Central memory CD8-positive, alpha-beta T cell (primary cell): ENCODE measurements at regions not wholly inside any gene's neighbourhood (a gene's known extent, or its start where the extent isn't known, plus 50 kb on each side); places are given as distances from the start of the nearest gene placed in this dataset.

Experiments
- ATAC-seq: fragments of 150-1000 bp; cut with Tn5 transposase; replicated peaks from 2 replicates; pipeline ENCODE4 v1.10.0; 2022; ENCODE audit warnings: mild to moderate bottlenecking, moderate FRiP score, moderate number of reproducible peaks; ENCODE audit not compliant: poor library complexity, severe bottlenecking; ENCODE audit errors: extremely low read depth
- DNase-seq, 2 donors: peaks; one replicate each; pipeline ENCODE4 v3.0.0; 2021; ENCODE audit warnings: low spot score in 2 of 2
- H3K27ac Mint-ChIP-seq: one replicate; pipeline ENCODE4 v1.8.0; 2022; ENCODE audit warnings: low read depth, mild to moderate bottlenecking, moderate library complexity, mixed read lengths
- H3K27me3 Mint-ChIP-seq: one replicate; pipeline ENCODE4 v1.8.0; 2022; ENCODE audit warnings: mixed read lengths
- H3K36me3 Mint-ChIP-seq: one replicate; pipeline ENCODE4 v1.8.0; 2022; ENCODE audit warnings: mild to moderate bottlenecking, moderate library complexity, mixed read lengths; ENCODE audit not compliant: insufficient read depth
- H3K4me1 Mint-ChIP-seq: one replicate; pipeline ENCODE4 v1.8.0; 2022; ENCODE audit warnings: mixed read lengths
- H3K4me3 Mint-ChIP-seq: one replicate; pipeline ENCODE4 v1.8.0; 2022; ENCODE audit warnings: mild to moderate bottlenecking, moderate library complexity, mixed read lengths
- H3K9me3 Mint-ChIP-seq: one replicate; pipeline ENCODE4 v1.8.0; 2022; ENCODE audit warnings: mixed read lengths

- Mint-ChIP-seq H3K4me3 (no peak overlapping the region), H3K36me3 (no peaks in the 10 kb centered on the region)
- ATAC-seq = no peak
Observed at GRCh38 chr4:11768251-11768972, 339.7 kb upstream of the HS3ST1 start.

GRCh38 chr4:11765849-11766453 is 337.3 kb upstream of the HS3ST1 start:
- Mint-ChIP-seq H3K9me3 (peaks cover 5% of the 10 kb centered on the region), H3K27me3 (no peaks in the 10 kb centered on the region), H3K4me3 (no peak overlapping the region), H3K27ac (no peak overlapping the region), H3K4me1 (no peaks in the 10 kb centered on the region), H3K36me3 (no peaks in the 10 kb centered on the region)
- DNase-seq (no peak), ATAC-seq (no peak)

More at GRCh38 chr4:11768251-11768972, 339.7 kb upstream of the HS3ST1 start:
- Mint-ChIP-seq H3K27ac (no peak overlapping the region), H3K9me3 (no peaks in the 10 kb centered on the region), H3K4me1 (no peaks in the 10 kb centered on the region), H3K27me3 (no peaks in the 10 kb centered on the region)
- no peak for DNase-seq

- Mint-ChIP-seq H3K9me3 (peaks cover 12% of the 10 kb centered on the region), H3K36me3 (no peaks in the 10 kb centered on the region)
- ATAC-seq = no peak
Observed at GRCh38 chr4:11748164-11748872, 319.6 kb upstream of the HS3ST1 start.

GRCh38 chr4:11746734-11747133 is 318.0 kb upstream of the HS3ST1 start:
- H3K27me3 Mint-ChIP-seq = no peaks in the 10 kb centered on the region
- H3K4me3 Mint-ChIP-seq = no peak overlapping the region
- DNase-seq = no peak
- no peak for ATAC-seq
- no peaks in the 10 kb centered on the region for H3K36me3 Mint-ChIP-seq
- H3K4me1 Mint-ChIP-seq = no peaks in the 10 kb centered on the region
- H3K27ac Mint-ChIP-seq = no peak overlapping the region
- H3K9me3 Mint-ChIP-seq = peaks cover 12% of the 10 kb centered on the region

More at GRCh38 chr4:11748164-11748872, 319.6 kb upstream of the HS3ST1 start:
- H3K4me1 Mint-ChIP-seq = no peaks in the 10 kb centered on the region
- no peak for DNase-seq
- no peak overlapping the region for H3K4me3 Mint-ChIP-seq
- H3K27ac Mint-ChIP-seq = no peak overlapping the region
- H3K27me3 Mint-ChIP-seq = no peaks in the 10 kb centered on the region

- H3K4me1 Mint-ChIP-seq = no peaks in the 10 kb centered on the region
- H3K4me3 Mint-ChIP-seq = no peak overlapping the region
- H3K27ac Mint-ChIP-seq = no peak overlapping the region
- DNase-seq (no peak), ATAC-seq (no peak)
- no peaks in the 10 kb centered on the region for H3K27me3 Mint-ChIP-seq
- H3K36me3 Mint-ChIP-seq = no peaks in the 10 kb centered on the region
- H3K9me3 Mint-ChIP-seq = peaks cover 12% of the 10 kb centered on the region
Observed at GRCh38 chr4:11743976-11744375, 315.3 kb upstream of the HS3ST1 start.

GRCh38 chr4:11743236-11743635 is 314.5 kb upstream of the HS3ST1 start:
- Mint-ChIP-seq H3K36me3 (no peaks in the 10 kb centered on the region), H3K27ac (no peak overlapping the region), H3K4me3 (no peak overlapping the region), H3K27me3 (no peaks in the 10 kb centered on the region), H3K4me1 (no peaks in the 10 kb centered on the region), H3K9me3 (peaks cover 9% of the 10 kb centered on the region)
- DNase-seq (no peak), ATAC-seq (no peak)

GRCh38 chr4:11741190-11741652 is 312.5 kb upstream of the HS3ST1 start:
- Mint-ChIP-seq H3K27me3 (no peaks in the 10 kb centered on the region), H3K9me3 (peaks cover 5% of the 10 kb centered on the region), H3K4me1 (no peaks in the 10 kb centered on the region), H3K36me3 (no peaks in the 10 kb centered on the region), H3K27ac (no peak overlapping the region), H3K4me3 (no peak overlapping the region)
- ATAC-seq = no peak
- no peak for DNase-seq

GRCh38 chr4:11739992-11740391 is 311.3 kb upstream of the HS3ST1 start:
- no peak overlapping the region for H3K27ac Mint-ChIP-seq
- ATAC-seq (no peak), DNase-seq (no peak)
- H3K4me3 Mint-ChIP-seq = no peak overlapping the region
- no peaks in the 10 kb centered on the region for H3K9me3 Mint-ChIP-seq
- no peaks in the 10 kb centered on the region for H3K4me1 Mint-ChIP-seq
- H3K36me3 Mint-ChIP-seq = no peaks in the 10 kb centered on the region
- no peaks in the 10 kb centered on the region for H3K27me3 Mint-ChIP-seq

GRCh38 chr4:11736978-11737377 is 308.3 kb upstream of the HS3ST1 start:
- no peaks in the 10 kb centered on the region for H3K27me3 Mint-ChIP-seq
- ATAC-seq (no peak), DNase-seq (no peak)
- no peak overlapping the region for H3K4me3 Mint-ChIP-seq
- no peaks in the 10 kb centered on the region for H3K36me3 Mint-ChIP-seq
- H3K27ac Mint-ChIP-seq = no peak overlapping the region
- no peaks in the 10 kb centered on the region for H3K9me3 Mint-ChIP-seq
- no peaks in the 10 kb centered on the region for H3K4me1 Mint-ChIP-seq

GRCh38 chr4:11735651-11736050 is 307.0 kb upstream of the HS3ST1 start:
- H3K36me3 Mint-ChIP-seq = no peaks in the 10 kb centered on the region
- DNase-seq (no peak), ATAC-seq (no peak)
- H3K4me1 Mint-ChIP-seq = no peaks in the 10 kb centered on the region
- H3K27me3 Mint-ChIP-seq = no peaks in the 10 kb centered on the region
- H3K9me3 Mint-ChIP-seq = no peaks in the 10 kb centered on the region
- H3K27ac Mint-ChIP-seq = no peak overlapping the region
- H3K4me3 Mint-ChIP-seq = no peak overlapping the region

- Mint-ChIP-seq H3K27me3 (no peaks in the 10 kb centered on the region), H3K9me3 (no peaks in the 10 kb centered on the region), H3K27ac (no peak overlapping the region), H3K36me3 (no peaks in the 10 kb centered on the region), H3K4me3 (no peak overlapping the region), H3K4me1 (no peaks in the 10 kb centered on the region)
- DNase-seq = no peak
- ATAC-seq = no peak
Observed at GRCh38 chr4:11732155-11732554, 303.5 kb upstream of the HS3ST1 start.

GRCh38 chr4:11730545-11730944 is 301.9 kb upstream of the HS3ST1 start:
- Mint-ChIP-seq H3K9me3 (no peaks in the 10 kb centered on the region), H3K36me3 (no peaks in the 10 kb centered on the region)

GRCh38 chr4:11729548-11729947 is 300.9 kb upstream of the HS3ST1 start:
- DNase-seq = no peak
- Mint-ChIP-seq H3K4me1 (no peaks in the 10 kb centered on the region), H3K4me3 (no peak overlapping the region), H3K27me3 (no peaks in the 10 kb centered on the region), H3K9me3 (no peaks in the 10 kb centered on the region), H3K36me3 (no peaks in the 10 kb centered on the region), H3K27ac (no peak overlapping the region)
- no peak for ATAC-seq

More at GRCh38 chr4:11730545-11730944, 301.9 kb upstream of the HS3ST1 start:
- no peak overlapping the region for H3K4me3 Mint-ChIP-seq
- no peaks in the 10 kb centered on the region for H3K27me3 Mint-ChIP-seq
- ATAC-seq (no peak), DNase-seq (no peak)
- no peaks in the 10 kb centered on the region for H3K4me1 Mint-ChIP-seq
- no peak overlapping the region for H3K27ac Mint-ChIP-seq
